ENCODE measurements at regions not wholly inside any gene's neighbourhood (a gene's known extent, or its start where the extent isn't known, plus 50 kb on each side); places are given as distances from the start of the nearest gene placed in this dataset.

DNA sequence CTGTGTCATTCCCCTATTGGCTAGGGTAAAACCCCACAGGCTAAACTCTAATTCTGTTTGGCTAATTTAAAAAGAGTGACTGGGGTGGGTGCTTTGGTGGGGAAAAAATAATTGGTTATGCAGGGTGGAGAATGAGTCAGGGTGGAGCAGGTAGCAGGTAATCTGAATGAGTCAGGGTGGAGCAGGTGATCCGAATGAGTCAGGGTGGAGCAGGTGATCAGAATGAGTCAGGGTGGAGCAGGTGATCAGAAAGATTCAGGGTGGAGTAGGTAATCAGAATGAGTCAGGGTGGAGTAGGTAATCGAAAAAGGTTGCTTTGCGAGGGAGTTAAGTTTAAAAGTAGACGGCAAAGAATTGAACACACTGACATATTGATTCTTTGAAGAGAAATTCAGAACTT lies 1218.8 kb upstream of the ATXN8OS start:
- TF ChIP-seq, protein P1, sequence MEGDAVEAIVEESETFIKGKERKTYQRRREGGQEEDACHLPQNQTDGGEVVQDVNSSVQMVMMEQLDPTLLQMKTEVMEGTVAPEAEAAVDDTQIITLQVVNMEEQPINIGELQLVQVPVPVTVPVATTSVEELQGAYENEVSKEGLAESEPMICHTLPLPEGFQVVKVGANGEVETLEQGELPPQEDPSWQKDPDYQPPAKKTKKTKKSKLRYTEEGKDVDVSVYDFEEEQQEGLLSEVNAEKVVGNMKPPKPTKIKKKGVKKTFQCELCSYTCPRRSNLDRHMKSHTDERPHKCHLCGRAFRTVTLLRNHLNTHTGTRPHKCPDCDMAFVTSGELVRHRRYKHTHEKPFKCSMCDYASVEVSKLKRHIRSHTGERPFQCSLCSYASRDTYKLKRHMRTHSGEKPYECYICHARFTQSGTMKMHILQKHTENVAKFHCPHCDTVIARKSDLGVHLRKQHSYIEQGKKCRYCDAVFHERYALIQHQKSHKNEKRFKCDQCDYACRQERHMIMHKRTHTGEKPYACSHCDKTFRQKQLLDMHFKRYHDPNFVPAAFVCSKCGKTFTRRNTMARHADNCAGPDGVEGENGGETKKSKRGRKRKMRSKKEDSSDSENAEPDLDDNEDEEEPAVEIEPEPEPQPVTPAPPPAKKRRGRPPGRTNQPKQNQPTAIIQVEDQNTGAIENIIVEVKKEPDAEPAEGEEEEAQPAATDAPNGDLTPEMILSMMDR (IDR thresholded peaks at IDR 0.05; ENCODE audit: insufficient read depth, low read depth, low read length) = no peak
- no peak for TF ChIP-seq EZH2 (IDR thresholded peaks at IDR 0.05; ENCODE audit: insufficient read depth, low read length)
